Breast epithelium (tissue), 4 donors: ENCODE measurements at regions not wholly inside any gene's neighbourhood (a gene's known extent, or its start where the extent isn't known, plus 50 kb on each side); places are given as distances from the start of the nearest gene placed in this dataset.

ENCODE experiments used
- DNase-seq, 2 donors: peaks; one replicate each; pipeline ENCODE4 v3.0.0-alpha.2; 2019; ENCODE audit warnings: low spot score in 2 of 2
- H3K27ac ChIP-seq, 2 donors: fragments of 200-600 bp; sonication (generic) in 1 of 2; one replicate each; pipeline ENCODE4 v1.5.1; 2016 to 2019; ENCODE audit warnings: mild to moderate bottlenecking in 1 of 2
- H3K27me3 ChIP-seq, 2 donors: fragments of 200-600 bp; sonication (generic) in 1 of 2; one replicate each; pipeline versions ENCODE4 v1.5.1 to v1.6.0; 2017 to 2019; ENCODE audit warnings: control low read depth in 1 of 2, mild to moderate bottlenecking in 1 of 2
- H3K36me3 ChIP-seq: fragments of 200-600 bp; one replicate; pipeline ENCODE4 v1.5.1; 2019
- H3K4me1 ChIP-seq, 2 donors: fragments of 200-600 bp; sonication (generic); one replicate each; pipeline ENCODE4 v1.5.1; 2016 to 2019; ENCODE audit warnings: control low read depth in 1 of 2
- H3K4me3 ChIP-seq, 3 donors: fragments of 200-600 bp; sonication (generic); 1 replicate in 2 of 3; 2 replicates in 1 of 3; pipeline ENCODE4 v1.5.1; 2016 to 2019; ENCODE audit warnings: mild to moderate bottlenecking in 3 of 3, moderate library complexity in 2 of 3
- H3K9me3 ChIP-seq, 2 donors: fragments of 200-600 bp; sonication (generic) in 1 of 2; one replicate each; pipeline ENCODE4 v1.5.1; 2016 to 2019; ENCODE audit warnings: control low read depth in 1 of 2
- POLR2A ChIP-seq: fragments of 450-650 bp; IDR thresholded peaks from one replicate; pipeline ENCODE4 v1.6.1; 2016; ENCODE audit warnings: antibody characterized with exemption, mild to moderate bottlenecking, moderate library complexity
- POLR2AphosphoS5 ChIP-seq, 3 donors: sonication (generic); formaldehyde crosslinking; IDR thresholded peaks; one replicate each; pipeline ENCODE4 v1.6.1; 2017; ENCODE audit warnings: antibody characterized with exemption in 3 of 3
- intact Hi-C: fragments of 100-400 bp; cut with DNase I; formaldehyde crosslinking; loops from one replicate; pipeline ENCODE4 v1.15.1; 2023; ENCODE audit warnings: low total_unique reads
- TF ChIP-seq, protein P1 (sequence below), 3 donors: fragments of 450-650 bp; IDR thresholded peaks; one replicate each; pipeline ENCODE4 v1.5.1; 2016 to 2017; ENCODE audit warnings: antibody characterized with exemption in 3 of 3, mild to moderate bottlenecking in 3 of 3, moderate library complexity in 3 of 3

DNA sequence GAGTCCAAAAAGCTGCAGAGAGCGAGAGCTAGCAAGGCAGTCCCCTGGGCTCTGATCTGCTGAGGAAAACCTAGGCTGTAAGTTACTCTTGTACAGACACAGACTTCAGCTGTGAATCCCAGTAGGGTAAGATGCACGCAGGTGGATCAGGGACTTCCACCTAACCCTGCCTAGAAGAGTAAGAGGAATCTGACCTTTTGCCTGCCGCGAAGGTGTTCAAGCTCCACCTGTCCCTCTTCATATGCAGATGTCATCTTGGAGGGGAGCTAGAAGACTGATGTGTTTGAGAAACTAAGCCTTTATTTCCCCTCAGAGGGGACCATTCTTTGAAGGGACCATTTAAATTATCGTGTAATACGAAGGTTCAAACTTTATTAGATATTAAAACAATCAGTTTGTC, 108.6 kb upstream of the USP24 start:
- no peaks in the 10 kb centered on the region for H3K36me3 ChIP-seq
- intact Hi-C loops = no loop called here
- H3K4me3 ChIP-seq = no peak overlapping the region
- TF ChIP-seq, protein P1, sequence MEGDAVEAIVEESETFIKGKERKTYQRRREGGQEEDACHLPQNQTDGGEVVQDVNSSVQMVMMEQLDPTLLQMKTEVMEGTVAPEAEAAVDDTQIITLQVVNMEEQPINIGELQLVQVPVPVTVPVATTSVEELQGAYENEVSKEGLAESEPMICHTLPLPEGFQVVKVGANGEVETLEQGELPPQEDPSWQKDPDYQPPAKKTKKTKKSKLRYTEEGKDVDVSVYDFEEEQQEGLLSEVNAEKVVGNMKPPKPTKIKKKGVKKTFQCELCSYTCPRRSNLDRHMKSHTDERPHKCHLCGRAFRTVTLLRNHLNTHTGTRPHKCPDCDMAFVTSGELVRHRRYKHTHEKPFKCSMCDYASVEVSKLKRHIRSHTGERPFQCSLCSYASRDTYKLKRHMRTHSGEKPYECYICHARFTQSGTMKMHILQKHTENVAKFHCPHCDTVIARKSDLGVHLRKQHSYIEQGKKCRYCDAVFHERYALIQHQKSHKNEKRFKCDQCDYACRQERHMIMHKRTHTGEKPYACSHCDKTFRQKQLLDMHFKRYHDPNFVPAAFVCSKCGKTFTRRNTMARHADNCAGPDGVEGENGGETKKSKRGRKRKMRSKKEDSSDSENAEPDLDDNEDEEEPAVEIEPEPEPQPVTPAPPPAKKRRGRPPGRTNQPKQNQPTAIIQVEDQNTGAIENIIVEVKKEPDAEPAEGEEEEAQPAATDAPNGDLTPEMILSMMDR (IDR thresholded peaks at IDR 0.05) = no peak
- no peak for TF ChIP-seq POLR2AphosphoS5 (IDR thresholded peaks at IDR 0.05)
- H3K4me1 ChIP-seq = no peaks in the 10 kb centered on the region
- DNase-seq = no peak
- no peak overlapping the region for H3K27ac ChIP-seq
- no peaks in the 10 kb centered on the region for H3K27me3 ChIP-seq
- no peaks in the 10 kb centered on the region for H3K9me3 ChIP-seq

DNA sequence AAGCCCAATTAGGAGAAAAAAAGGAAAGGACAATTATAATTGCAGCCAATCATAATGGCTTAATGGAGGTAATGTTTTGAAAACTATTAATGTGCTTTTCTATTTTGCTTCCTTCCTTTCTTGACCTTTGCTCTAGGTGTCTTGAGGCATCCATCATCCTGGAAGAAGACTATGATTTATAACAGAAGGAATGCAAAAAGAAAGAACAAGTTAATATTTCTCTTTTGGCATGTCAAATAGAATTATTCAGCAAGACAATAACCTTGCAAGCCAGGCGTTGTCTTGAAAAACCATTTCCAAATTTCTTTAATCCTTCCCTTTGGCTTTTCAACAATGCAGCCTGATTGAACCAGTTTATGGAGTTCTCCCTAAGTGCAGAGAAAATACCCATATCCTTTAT, 107.7 kb upstream of the USP24 start:
- Histone ChIP-seq H3K4me1 (no peaks in the 10 kb centered on the region), H3K36me3 (no peaks in the 10 kb centered on the region), H3K27ac (no peak overlapping the region), H3K4me3 (no peak overlapping the region), H3K27me3 (no peaks in the 10 kb centered on the region), H3K9me3 (no peaks in the 10 kb centered on the region)
- DNase-seq = no peak
- intact Hi-C loops = no loop called here
- TF ChIP-seq POLR2A = no peak
- TF ChIP-seq, protein P1 (IDR thresholded peaks at IDR 0.05) = no peak
- no peak for TF ChIP-seq POLR2AphosphoS5 (IDR thresholded peaks at IDR 0.05)

DNA sequence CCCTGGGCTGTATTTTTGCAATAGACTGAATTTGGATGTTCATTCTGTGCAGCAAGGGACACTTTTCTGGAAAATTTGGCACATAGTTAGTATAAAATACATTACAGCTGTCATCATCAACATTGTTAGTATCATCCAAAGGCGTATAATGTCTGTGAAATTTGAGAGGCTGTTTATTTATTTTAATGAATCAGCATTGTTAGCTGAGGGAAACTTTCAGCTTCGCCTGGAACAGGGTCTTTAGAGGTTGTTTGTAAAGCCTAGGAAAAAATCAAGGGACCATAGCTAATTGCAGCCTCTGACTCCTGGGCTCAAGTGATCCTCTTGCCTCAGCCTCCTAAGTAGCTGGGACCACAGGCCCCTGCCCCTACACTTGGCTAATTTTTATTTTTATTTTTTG, 106.8 kb upstream of the USP24 start:
- intact Hi-C loops = no loop called here
- Histone ChIP-seq H3K27me3 (no peaks in the 10 kb centered on the region), H3K9me3 (no peaks in the 10 kb centered on the region), H3K4me1 (no peaks in the 10 kb centered on the region), H3K4me3 (no peak overlapping the region), H3K27ac (no peak overlapping the region), H3K36me3 (no peaks in the 10 kb centered on the region)
- no peak for TF ChIP-seq POLR2A
- TF ChIP-seq, protein P1 (IDR thresholded peaks at IDR 0.05) = no peak
- TF ChIP-seq POLR2AphosphoS5 (IDR thresholded peaks at IDR 0.05) = no peak
- no peak for DNase-seq

DNA sequence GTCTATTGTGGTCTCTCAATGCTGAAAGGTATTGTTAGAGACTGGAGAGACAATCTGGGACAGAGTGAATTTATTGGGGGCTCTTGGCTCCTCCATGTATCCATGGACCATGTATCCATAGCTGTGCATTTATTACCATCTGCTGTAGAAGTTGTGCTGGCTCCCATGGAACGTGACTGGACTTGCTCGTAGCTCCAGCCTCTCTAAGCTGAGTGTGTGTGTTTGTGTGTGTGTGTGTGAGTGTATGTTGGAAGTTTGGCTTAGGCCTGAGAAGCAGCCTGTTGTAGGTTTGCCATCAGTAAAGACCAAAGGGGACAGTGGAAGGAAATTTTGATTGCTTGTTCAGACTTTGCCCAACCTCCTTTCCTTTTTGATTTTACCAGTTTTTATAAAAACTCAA, 105.7 kb upstream of the USP24 start:
- TF ChIP-seq, protein P1 (IDR thresholded peaks at IDR 0.05) = no peak
- TF ChIP-seq POLR2AphosphoS5 (IDR thresholded peaks at IDR 0.05) (no peak), POLR2A (no peak)
- no peaks in the 10 kb centered on the region for H3K36me3 ChIP-seq
- H3K4me1 ChIP-seq = no peaks in the 10 kb centered on the region
- H3K27me3 ChIP-seq = no peaks in the 10 kb centered on the region
- H3K4me3 ChIP-seq = no peak overlapping the region
- no peak overlapping the region for H3K27ac ChIP-seq
- H3K9me3 ChIP-seq = no peaks in the 10 kb centered on the region
- intact Hi-C loops = no loop called here
- no peak for DNase-seq

DNA sequence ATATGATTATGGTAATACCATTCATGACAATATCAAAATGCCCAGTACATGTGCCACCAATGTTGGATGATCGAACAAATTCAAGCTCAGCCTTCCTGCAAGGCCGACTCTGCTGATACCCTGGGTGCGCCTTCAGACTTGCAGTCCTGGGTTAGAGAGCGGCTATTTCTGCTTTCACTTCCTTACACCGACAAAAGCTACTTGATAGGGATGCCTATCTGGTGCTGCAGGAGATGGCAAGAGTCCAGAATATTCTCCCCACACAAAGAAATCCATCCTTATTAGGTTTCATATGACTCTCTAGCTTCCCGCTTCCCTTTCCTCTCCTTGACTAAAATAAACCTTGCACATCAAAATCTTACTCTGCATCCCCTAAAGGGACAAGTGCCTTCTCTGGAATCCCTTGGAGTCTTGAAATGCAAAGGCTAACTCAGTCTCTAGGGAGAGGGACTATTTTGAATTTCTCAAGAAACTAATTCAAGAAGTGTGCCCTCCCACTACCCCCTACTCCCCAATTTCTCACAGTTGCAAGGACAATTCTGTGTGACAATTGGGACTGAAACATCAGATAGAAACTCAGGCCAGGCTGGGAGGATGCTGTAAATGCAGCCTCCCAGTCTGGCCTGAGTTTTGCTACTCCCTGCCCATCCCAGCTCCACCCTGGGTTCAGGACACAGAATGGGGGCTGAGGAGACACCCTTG, 103.1 kb upstream of the USP24 start:
- H3K36me3 ChIP-seq = no peaks in the 10 kb centered on the region
- no peak overlapping the region for H3K27ac ChIP-seq
- H3K27me3 ChIP-seq = no peaks in the 10 kb centered on the region
- intact Hi-C loops = loop anchor here (1.0 kb wide), 1 partner anchor 20 kb away; no protein-coding TSS in a partner anchor
- H3K4me1 ChIP-seq = no peaks in the 10 kb centered on the region
- H3K9me3 ChIP-seq = no peaks in the 10 kb centered on the region
- no peak overlapping the region for H3K4me3 ChIP-seq
- TF ChIP-seq POLR2A = no peak
- TF ChIP-seq POLR2AphosphoS5 (IDR thresholded peaks at IDR 0.05) = no peak
- TF ChIP-seq, protein P1 (IDR thresholded peaks at IDR 0.05) = no peak
- DNase-seq = no peak
